ENCODE measurements at regions not wholly inside any gene's neighbourhood (a gene's known extent, or its start where the extent isn't known, plus 50 kb on each side); places are given as distances from the start of the nearest gene placed in this dataset.

DNA sequence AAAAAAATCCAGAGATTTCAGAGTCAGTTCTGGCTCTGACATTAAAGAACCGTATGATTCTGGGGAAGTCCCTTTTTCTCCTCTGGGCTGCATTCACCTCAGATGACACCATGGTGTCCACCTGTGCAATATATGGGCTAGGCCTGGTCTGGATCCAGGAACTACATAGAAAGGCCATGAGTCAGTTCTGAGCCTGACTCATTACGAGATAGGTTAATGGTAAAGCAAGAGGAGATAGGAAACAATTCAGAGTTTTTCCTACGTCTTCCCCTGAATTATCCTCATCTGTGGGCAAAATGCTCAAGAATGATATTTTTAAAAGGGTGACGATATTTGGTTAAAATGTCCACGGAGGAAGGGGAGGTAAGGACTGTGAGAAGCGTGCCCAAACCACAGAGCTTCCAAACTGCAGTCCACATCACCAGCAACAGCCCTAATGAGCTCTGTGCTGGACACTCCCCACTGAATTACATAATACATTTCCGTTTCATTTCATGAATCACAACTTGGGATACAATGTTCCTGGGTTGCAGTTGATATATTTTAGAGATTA lies 180.1 kb upstream of the OSR1 start:
- no peak for DNase-seq

DNA sequence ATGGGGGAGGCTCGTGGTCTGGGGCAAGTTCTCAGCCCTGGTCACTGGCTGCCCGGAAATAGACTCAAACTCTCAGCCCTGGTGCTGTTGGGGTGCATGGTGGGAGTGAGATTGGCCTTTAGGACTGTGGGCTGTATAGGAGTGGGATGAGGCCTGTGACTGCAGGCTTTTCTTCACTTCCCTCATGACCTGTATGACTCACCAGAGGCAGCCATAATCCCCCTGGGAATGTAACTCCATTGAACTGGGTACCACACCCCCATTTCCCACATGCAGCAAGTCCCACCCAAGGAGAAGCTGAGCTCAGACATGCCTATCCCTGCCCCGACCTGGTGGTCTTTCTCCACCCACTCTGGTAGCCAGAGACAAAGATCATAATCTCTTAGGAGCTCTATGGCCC lies 177.7 kb upstream of the OSR1 start:
- no peak for DNase-seq

- DNase-seq = no peak
Measured at GRCh38 chr2:19532547-19533196, 174.2 kb upstream of the OSR1 start.

GRCh38 chr2:19529677-19530076 lies 171.3 kb upstream of the OSR1 start:
- no peak for DNase-seq

GRCh38 chr2:19527771-19528170 lies 169.3 kb upstream of the OSR1 start:
- DNase-seq = no peak

- no peak for DNase-seq
Measured at GRCh38 chr2:19525313-19525712, 166.9 kb upstream of the OSR1 start.

GRCh38 chr2:19519045-19519444 lies 160.6 kb upstream of the OSR1 start:
- DNase-seq = no peak

DNA sequence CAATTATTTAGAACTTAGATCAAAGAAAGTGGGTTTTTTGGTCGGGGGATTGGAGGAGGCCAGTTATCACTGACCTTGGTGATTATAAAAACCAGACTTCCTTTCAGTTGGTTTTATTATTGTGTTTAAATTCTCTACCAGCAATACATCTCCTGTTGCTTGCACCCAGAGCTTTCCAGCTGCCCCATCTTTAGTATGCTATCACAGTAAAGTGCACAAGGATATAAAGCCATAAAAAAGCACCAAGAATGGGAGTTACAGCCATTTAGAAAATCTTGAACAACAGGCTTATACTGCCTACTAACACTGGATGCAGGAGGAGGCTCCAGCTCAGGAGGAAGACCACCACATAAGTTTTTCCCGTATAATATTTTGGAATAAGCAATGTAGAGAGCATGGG lies 148.7 kb upstream of the OSR1 start:
- no peak for DNase-seq

GRCh38 chr2:19505199-19506136 lies 147.0 kb upstream of the OSR1 start:
- DNase-seq = no peak

- DNase-seq = no peak
Measured at GRCh38 chr2:19504400-19505198, 146.2 kb upstream of the OSR1 start.

GRCh38 chr2:19503915-19504314 lies 145.5 kb upstream of the OSR1 start:
- DNase-seq = no peak

- DNase-seq = no peak
Measured at GRCh38 chr2:19503406-19503805, 145.0 kb upstream of the OSR1 start.

GRCh38 chr2:19500126-19500525 lies 141.7 kb upstream of the OSR1 start:
- DNase-seq = no peak

DNA sequence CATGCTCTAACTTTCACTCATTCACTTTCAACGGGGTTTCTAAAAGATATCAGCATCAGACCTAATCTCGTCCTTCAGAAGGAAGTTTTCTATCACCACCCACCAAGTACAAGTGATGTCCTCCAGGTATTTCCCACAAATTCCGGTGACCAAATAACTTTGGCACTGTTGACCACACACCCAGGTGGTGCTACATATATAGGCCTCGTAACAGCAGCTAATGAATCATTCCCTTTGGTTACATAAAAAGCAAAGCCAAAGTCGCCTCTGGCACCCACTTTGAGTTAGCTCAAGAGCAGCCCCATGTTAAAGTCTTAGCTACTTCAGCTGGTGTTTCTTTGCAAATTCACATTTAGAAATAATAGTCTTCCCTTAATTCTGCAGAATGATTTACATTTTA lies 138.2 kb upstream of the OSR1 start:
- no peak for DNase-seq

GRCh38 chr2:19494241-19494640 lies 135.8 kb upstream of the OSR1 start:
- no peak for DNase-seq

- no peak for DNase-seq
Measured at GRCh38 chr2:19491796-19492195, 133.4 kb upstream of the OSR1 start.

DNA sequence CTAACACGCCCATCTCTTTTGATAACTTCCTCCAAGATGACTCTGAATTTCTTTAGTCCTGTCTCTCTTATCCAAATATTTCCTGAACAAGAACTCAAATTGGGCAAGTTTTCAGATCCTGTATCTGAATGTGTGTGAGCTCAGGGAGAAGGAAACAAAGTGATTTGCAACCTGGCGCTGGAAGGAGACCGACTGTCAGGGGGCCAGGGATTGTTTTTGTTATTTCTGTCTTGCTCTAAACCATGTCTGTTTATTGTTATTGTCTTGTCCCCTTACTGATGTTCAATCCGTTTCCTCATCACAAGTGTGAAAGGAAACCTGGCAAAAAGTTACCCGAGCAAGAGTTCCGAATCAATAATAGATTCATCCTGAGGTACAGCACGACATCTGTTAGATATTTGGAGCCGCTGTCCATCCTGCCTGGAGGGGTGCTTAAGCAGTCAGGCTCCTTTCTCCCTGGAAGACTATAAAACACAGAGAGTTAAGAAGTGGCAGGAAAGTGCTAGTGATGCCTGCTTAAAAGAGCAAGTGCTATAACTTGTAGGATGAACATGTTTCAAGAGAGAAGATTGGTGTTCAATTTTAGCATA lies 132.5 kb upstream of the OSR1 start:
- no peak for DNase-seq

- no peak for DNase-seq
Measured at GRCh38 chr2:19488009-19488691, 129.7 kb upstream of the OSR1 start.

GRCh38 chr2:19484736-19485135 lies 126.3 kb upstream of the OSR1 start:
- DNase-seq = no peak

GRCh38 chr2:19480673-19481072 lies 122.2 kb upstream of the OSR1 start:
- no peak for DNase-seq

DNA sequence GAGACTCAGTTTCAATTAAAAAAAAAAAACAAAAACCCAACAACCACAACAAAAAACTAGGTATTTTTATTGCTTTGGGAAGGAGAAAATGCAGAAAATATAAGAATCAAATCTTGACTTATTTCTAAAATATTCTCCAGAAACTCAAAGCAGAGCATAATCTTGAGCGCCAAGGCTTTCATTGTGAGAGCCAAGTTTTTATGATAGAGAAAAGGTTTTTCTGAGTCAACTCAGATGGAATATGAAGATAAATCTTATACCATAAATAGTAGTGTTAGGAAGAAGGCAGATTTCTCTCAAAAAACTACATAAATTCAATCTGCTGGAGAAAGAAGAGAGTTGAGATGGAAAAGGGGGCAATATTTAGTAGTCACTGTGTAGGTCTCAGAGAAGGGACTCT lies 121.2 kb upstream of the OSR1 start:
- no peak for DNase-seq

GRCh38 chr2:19478409-19478808 lies 120.0 kb upstream of the OSR1 start:
- no peak for DNase-seq
